ENCODE measurements at regions not wholly inside any gene's neighbourhood (a gene's known extent, or its start where the extent isn't known, plus 50 kb on each side); places are given as distances from the start of the nearest gene placed in this dataset.
A peak's percentile ranks its signal among the peaks of the same experiment; 100 is the strongest.

- Histone ChIP-seq H3K79me1 (ENCODE audit: low read depth, low read length) (no peaks in the 10 kb centered on the region), H3K9ac (ENCODE audit: low read depth, low read length, poor library complexity) (no peak overlapping the region), H2AFZ (ENCODE audit: low read length) (no peak overlapping the region), H4K91ac (ENCODE audit: low read depth, low read length, poor library complexity) (no peak overlapping the region), H3K27ac (replicated peaks; ENCODE audit: low read length) (no peak overlapping the region), H3K27me3 (ENCODE audit: control insufficient read depth in 3 of 3, insufficient read depth in 3 of 3, low read depth in 1 of 3, low read length in 3 of 3) (no peaks in the 10 kb centered on the region), H2BK5ac (ENCODE audit: low read length) (no peak overlapping the region), H3K23ac (ENCODE audit: low read depth, low read length, poor library complexity) (no peak overlapping the region), H3K14ac (ENCODE audit: low read length) (peak overlapping the region; percentile 13), H3K4me3 (ENCODE audit: low read length in 2 of 2) (no peak overlapping the region), H3K4me2 (ENCODE audit: insufficient read depth, low read length, poor library complexity, severe bottlenecking) (no peak overlapping the region), H3K9me3 (replicated peaks in 1 of 2; ENCODE audit: control insufficient read depth in 2 of 2, insufficient read depth in 1 of 2, low read depth in 1 of 2, low read length in 2 of 2) (no peaks in the 10 kb centered on the region), H3K18ac (ENCODE audit: low read length) (peak overlapping the region; percentile 11), H2BK12ac (ENCODE audit: low read length) (no peak overlapping the region), H2BK120ac (ENCODE audit: low read depth, low read length) (no peak overlapping the region), H4K8ac (ENCODE audit: low read depth, low read length) (no peak overlapping the region), H2AK5ac (ENCODE audit: low read depth, low read length) (no peak overlapping the region), H3K36me3 (replicated peaks in 1 of 2; ENCODE audit: control insufficient read depth in 2 of 2, insufficient read depth in 2 of 2, low read length in 2 of 2) (no peaks in the 10 kb centered on the region), H3K4ac (ENCODE audit: low read length) (no peak overlapping the region), H2BK15ac (ENCODE audit: low read length) (no peak overlapping the region), H3K4me1 (ENCODE audit: control insufficient read depth in 2 of 2, insufficient read depth in 1 of 2, low read depth in 1 of 2, low read length in 2 of 2) (no peaks in the 10 kb centered on the region)
- DNase-seq (ENCODE audit: low spot score), result no peak
- no CpG with 5 or more reads among the region's 7 CpGs for WGBS, 2 donors (ENCODE audit: extremely low coverage in 2 of 2, insufficient read length in 2 of 2, insufficient replicate concordance in 1 of 2)
Observed at GRCh38 chr19:31825134-31826094, 476.2 kb upstream of the TSHZ3 start.

- Histone ChIP-seq H2BK15ac (ENCODE audit: low read length) (no peak overlapping the region), H3K4me1 (ENCODE audit: control insufficient read depth in 2 of 2, insufficient read depth in 1 of 2, low read depth in 1 of 2, low read length in 2 of 2) (no peaks in the 10 kb centered on the region), H3K4me3 (ENCODE audit: low read length in 2 of 2) (no peak overlapping the region), H3K9ac (ENCODE audit: low read depth, low read length, poor library complexity) (no peak overlapping the region), H3K23ac (ENCODE audit: low read depth, low read length, poor library complexity) (no peak overlapping the region), H2AK5ac (ENCODE audit: low read depth, low read length) (no peak overlapping the region), H2BK12ac (ENCODE audit: low read length) (no peak overlapping the region), H3K18ac (ENCODE audit: low read length) (no peak overlapping the region), H2BK120ac (ENCODE audit: low read depth, low read length) (no peak overlapping the region), H3K14ac (ENCODE audit: low read length) (no peak overlapping the region), H4K91ac (ENCODE audit: low read depth, low read length, poor library complexity) (no peak overlapping the region), H3K4ac (ENCODE audit: low read length) (no peak overlapping the region), H3K27me3 (ENCODE audit: control insufficient read depth in 3 of 3, insufficient read depth in 3 of 3, low read depth in 1 of 3, low read length in 3 of 3) (no peaks in the 10 kb centered on the region), H3K27ac (replicated peaks; ENCODE audit: low read length) (no peak overlapping the region), H4K8ac (ENCODE audit: low read depth, low read length) (no peak overlapping the region), H3K79me1 (ENCODE audit: low read depth, low read length) (no peaks in the 10 kb centered on the region), H2AFZ (ENCODE audit: low read length) (no peak overlapping the region), H3K4me2 (ENCODE audit: insufficient read depth, low read length, poor library complexity, severe bottlenecking) (no peak overlapping the region), H2BK5ac (ENCODE audit: low read length) (no peak overlapping the region), H3K9me3 (replicated peaks in 1 of 2; ENCODE audit: control insufficient read depth in 2 of 2, insufficient read depth in 1 of 2, low read depth in 1 of 2, low read length in 2 of 2) (no peaks in the 10 kb centered on the region), H3K36me3 (replicated peaks in 1 of 2; ENCODE audit: control insufficient read depth in 2 of 2, insufficient read depth in 2 of 2, low read length in 2 of 2) (no peaks in the 10 kb centered on the region)
- no CpG with 5 or more reads among the region's 4 CpGs for WGBS, 2 donors (ENCODE audit: extremely low coverage in 2 of 2, insufficient read length in 2 of 2, insufficient replicate concordance in 1 of 2)
- DNase-seq (ENCODE audit: low spot score), result no peak
Observed at GRCh38 chr19:31826325-31826724, 477.1 kb upstream of the TSHZ3 start.

- no peak overlapping the region for H2BK12ac ChIP-seq (ENCODE audit: low read length)
- no peak overlapping the region for H3K4me2 ChIP-seq (ENCODE audit: insufficient read depth, low read length, poor library complexity, severe bottlenecking)
- no peak overlapping the region for H3K27ac ChIP-seq (replicated peaks; ENCODE audit: low read length)
- H4K8ac ChIP-seq (ENCODE audit: low read depth, low read length), result no peak overlapping the region
- no peak overlapping the region for H3K4ac ChIP-seq (ENCODE audit: low read length)
- H3K9me3 ChIP-seq (replicated peaks in 1 of 2; ENCODE audit: control insufficient read depth in 2 of 2, insufficient read depth in 1 of 2, low read depth in 1 of 2, low read length in 2 of 2), result peaks cover 0 to 2% of the 10 kb centered on the region in 2 donors
- H3K14ac ChIP-seq (ENCODE audit: low read length), result no peak overlapping the region
- no peaks in the 10 kb centered on the region for H3K4me1 ChIP-seq (ENCODE audit: control insufficient read depth in 2 of 2, insufficient read depth in 1 of 2, low read depth in 1 of 2, low read length in 2 of 2)
- H3K4me3 ChIP-seq (ENCODE audit: low read length in 2 of 2), result no peak overlapping the region
- H4K91ac ChIP-seq (ENCODE audit: low read depth, low read length, poor library complexity), result no peak overlapping the region
- H3K23ac ChIP-seq (ENCODE audit: low read depth, low read length, poor library complexity), result no peak overlapping the region
- H3K79me1 ChIP-seq (ENCODE audit: low read depth, low read length), result no peaks in the 10 kb centered on the region
- H2BK15ac ChIP-seq (ENCODE audit: low read length), result no peak overlapping the region
- H2AK5ac ChIP-seq (ENCODE audit: low read depth, low read length), result no peak overlapping the region
- no peak overlapping the region for H2AFZ ChIP-seq (ENCODE audit: low read length)
- WGBS, 2 donors (ENCODE audit: extremely low coverage in 2 of 2, insufficient read length in 2 of 2, insufficient replicate concordance in 1 of 2), result no CpG with 5 or more reads among the region's 8 CpGs
- no peak overlapping the region for H3K18ac ChIP-seq (ENCODE audit: low read length)
- H2BK5ac ChIP-seq (ENCODE audit: low read length), result no peak overlapping the region
- DNase-seq (ENCODE audit: low spot score), result no peak
- no peaks in the 10 kb centered on the region for H3K36me3 ChIP-seq (replicated peaks in 1 of 2; ENCODE audit: control insufficient read depth in 2 of 2, insufficient read depth in 2 of 2, low read length in 2 of 2)
- no peak overlapping the region for H3K9ac ChIP-seq (ENCODE audit: low read depth, low read length, poor library complexity)
- H3K27me3 ChIP-seq (ENCODE audit: control insufficient read depth in 3 of 3, insufficient read depth in 3 of 3, low read depth in 1 of 3, low read length in 3 of 3), result no peaks in the 10 kb centered on the region
- H2BK120ac ChIP-seq (ENCODE audit: low read depth, low read length), result no peak overlapping the region
Observed at GRCh38 chr19:31831421-31832175, 482.4 kb upstream of the TSHZ3 start.

GRCh38 chr19:31832176-31832548 is 482.9 kb upstream of the TSHZ3 start:
- H3K9me3 ChIP-seq (replicated peaks in 1 of 2; ENCODE audit: control insufficient read depth in 2 of 2, insufficient read depth in 1 of 2, low read depth in 1 of 2, low read length in 2 of 2), result peaks cover 0 to 2% of the 10 kb centered on the region in 2 donors
- no peak overlapping the region for H3K4ac ChIP-seq (ENCODE audit: low read length)
- no peak overlapping the region for H3K27ac ChIP-seq (replicated peaks; ENCODE audit: low read length)
- no peak overlapping the region for H3K14ac ChIP-seq (ENCODE audit: low read length)
- no peak overlapping the region for H2BK15ac ChIP-seq (ENCODE audit: low read length)
- no peak for DNase-seq (ENCODE audit: low spot score)
- no peaks in the 10 kb centered on the region for H3K27me3 ChIP-seq (ENCODE audit: control insufficient read depth in 3 of 3, insufficient read depth in 3 of 3, low read depth in 1 of 3, low read length in 3 of 3)
- no peak overlapping the region for H3K9ac ChIP-seq (ENCODE audit: low read depth, low read length, poor library complexity)
- no peaks in the 10 kb centered on the region for H3K79me1 ChIP-seq (ENCODE audit: low read depth, low read length)
- H3K4me2 ChIP-seq (ENCODE audit: insufficient read depth, low read length, poor library complexity, severe bottlenecking), result no peak overlapping the region
- H3K18ac ChIP-seq (ENCODE audit: low read length), result no peak overlapping the region
- no peak overlapping the region for H3K23ac ChIP-seq (ENCODE audit: low read depth, low read length, poor library complexity)
- no peaks in the 10 kb centered on the region for H3K4me1 ChIP-seq (ENCODE audit: control insufficient read depth in 2 of 2, insufficient read depth in 1 of 2, low read depth in 1 of 2, low read length in 2 of 2)
- WGBS, 2 donors (ENCODE audit: extremely low coverage in 2 of 2, insufficient read length in 2 of 2, insufficient replicate concordance in 1 of 2), result no CpG with 5 or more reads among the region's 5 CpGs
- H2AFZ ChIP-seq (ENCODE audit: low read length), result no peak overlapping the region
- no peak overlapping the region for H3K4me3 ChIP-seq (ENCODE audit: low read length in 2 of 2)
- no peak overlapping the region for H2AK5ac ChIP-seq (ENCODE audit: low read depth, low read length)
- no peak overlapping the region for H2BK12ac ChIP-seq (ENCODE audit: low read length)
- no peak overlapping the region for H4K91ac ChIP-seq (ENCODE audit: low read depth, low read length, poor library complexity)
- no peak overlapping the region for H2BK5ac ChIP-seq (ENCODE audit: low read length)
- no peak overlapping the region for H4K8ac ChIP-seq (ENCODE audit: low read depth, low read length)
- H2BK120ac ChIP-seq (ENCODE audit: low read depth, low read length), result no peak overlapping the region
- no peaks in the 10 kb centered on the region for H3K36me3 ChIP-seq (replicated peaks in 1 of 2; ENCODE audit: control insufficient read depth in 2 of 2, insufficient read depth in 2 of 2, low read length in 2 of 2)

Measured in neuronal stem cell (in vitro differentiated cells).